Glutamatergic neuron (in vitro differentiated cells): ENCODE measurements at regions not wholly inside any gene's neighbourhood (a gene's known extent, or its start where the extent isn't known, plus 50 kb on each side); places are given as distances from the start of the nearest gene placed in this dataset.

Source experiments
- DNase-seq: peaks from one replicate; pipeline ENCODE4 v3.0.0; 2022
- H3K27ac Mint-ChIP-seq: one replicate; pipeline ENCODE4 v1.8.0; 2020; ENCODE audit warnings: mild to moderate bottlenecking, mixed read lengths, inconsistent platforms; ENCODE audit not compliant: unreplicated experiment
- H3K27me3 Mint-ChIP-seq: one replicate; pipeline ENCODE4 v1.8.0; 2020; ENCODE audit warnings: mild to moderate bottlenecking, moderate library complexity, mixed read lengths, inconsistent platforms; ENCODE audit not compliant: unreplicated experiment
- H3K36me3 Mint-ChIP-seq: one replicate; pipeline ENCODE4 v1.8.0; 2020; ENCODE audit warnings: mild to moderate bottlenecking, mixed read lengths, inconsistent platforms; ENCODE audit not compliant: unreplicated experiment
- H3K4me1 Mint-ChIP-seq: one replicate; pipeline ENCODE4 v1.8.0; 2020; ENCODE audit warnings: mild to moderate bottlenecking, low read depth, mixed read lengths, inconsistent platforms; ENCODE audit not compliant: unreplicated experiment
- H3K4me3 Mint-ChIP-seq: one replicate; pipeline ENCODE4 v1.8.0; 2020; ENCODE audit warnings: mild to moderate bottlenecking, mixed read lengths, inconsistent platforms; ENCODE audit not compliant: unreplicated experiment
- H3K9me3 Mint-ChIP-seq: one replicate; pipeline ENCODE4 v1.8.0; 2020; ENCODE audit warnings: mild to moderate bottlenecking, moderate library complexity, mixed read lengths, inconsistent platforms; ENCODE audit not compliant: unreplicated experiment
- TF ChIP-seq, protein P1 (sequence below): fragments of 200-600 bp; sonication (generic); IDR thresholded peaks from one replicate; pipeline ENCODE4 v1.5.0; 2021; ENCODE audit not compliant: partially characterized antibody, unreplicated experiment

DNA sequence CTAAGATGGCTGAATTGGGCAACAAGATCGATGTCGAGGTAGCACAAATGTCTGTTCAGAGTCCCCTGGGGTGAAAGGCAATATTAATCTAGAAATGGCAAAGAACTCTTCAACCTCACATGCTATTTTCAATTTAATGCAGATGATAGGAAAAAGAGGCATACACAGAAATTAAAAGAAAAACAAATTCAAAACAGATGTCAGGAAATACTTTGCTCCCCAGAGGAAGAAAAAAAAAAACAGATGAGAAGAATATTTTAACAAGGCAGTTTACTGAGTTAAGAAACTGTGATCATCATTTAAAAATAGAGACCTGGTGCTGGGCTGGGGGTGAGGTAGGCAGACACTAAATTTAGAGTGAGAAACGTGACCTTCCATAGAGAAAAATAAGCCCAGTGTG lies 421.9 kb upstream of the ARGLU1 start:
- DNase-seq = no peak
- TF ChIP-seq, protein P1, sequence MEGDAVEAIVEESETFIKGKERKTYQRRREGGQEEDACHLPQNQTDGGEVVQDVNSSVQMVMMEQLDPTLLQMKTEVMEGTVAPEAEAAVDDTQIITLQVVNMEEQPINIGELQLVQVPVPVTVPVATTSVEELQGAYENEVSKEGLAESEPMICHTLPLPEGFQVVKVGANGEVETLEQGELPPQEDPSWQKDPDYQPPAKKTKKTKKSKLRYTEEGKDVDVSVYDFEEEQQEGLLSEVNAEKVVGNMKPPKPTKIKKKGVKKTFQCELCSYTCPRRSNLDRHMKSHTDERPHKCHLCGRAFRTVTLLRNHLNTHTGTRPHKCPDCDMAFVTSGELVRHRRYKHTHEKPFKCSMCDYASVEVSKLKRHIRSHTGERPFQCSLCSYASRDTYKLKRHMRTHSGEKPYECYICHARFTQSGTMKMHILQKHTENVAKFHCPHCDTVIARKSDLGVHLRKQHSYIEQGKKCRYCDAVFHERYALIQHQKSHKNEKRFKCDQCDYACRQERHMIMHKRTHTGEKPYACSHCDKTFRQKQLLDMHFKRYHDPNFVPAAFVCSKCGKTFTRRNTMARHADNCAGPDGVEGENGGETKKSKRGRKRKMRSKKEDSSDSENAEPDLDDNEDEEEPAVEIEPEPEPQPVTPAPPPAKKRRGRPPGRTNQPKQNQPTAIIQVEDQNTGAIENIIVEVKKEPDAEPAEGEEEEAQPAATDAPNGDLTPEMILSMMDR = no peak
- H3K9me3 Mint-ChIP-seq = peaks cover 6% of the 10 kb centered on the region
- no peak overlapping the region for H3K4me3 Mint-ChIP-seq
- no peaks in the 10 kb centered on the region for H3K36me3 Mint-ChIP-seq
- H3K4me1 Mint-ChIP-seq = peaks cover 30% of the 10 kb centered on the region
- H3K27ac Mint-ChIP-seq = no peak overlapping the region
- no peaks in the 10 kb centered on the region for H3K27me3 Mint-ChIP-seq

DNA sequence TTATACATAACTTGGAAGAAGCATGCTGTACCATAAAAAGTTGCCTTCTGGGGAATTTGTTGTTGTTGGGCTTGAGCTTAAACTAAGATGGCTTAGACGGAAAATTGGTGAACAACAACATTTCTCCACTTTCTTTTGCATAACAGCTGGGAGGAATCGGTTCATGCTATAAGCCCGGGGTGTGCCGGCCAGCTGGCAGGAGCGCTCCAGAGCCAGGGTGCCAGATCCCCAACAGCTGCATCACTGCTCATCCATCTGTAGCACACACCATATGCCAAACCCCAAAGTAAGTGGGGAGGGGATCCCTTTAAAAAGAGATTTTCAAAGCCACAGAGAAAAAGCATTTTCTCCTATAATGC lies 419.5 kb upstream of the ARGLU1 start:
- peaks cover 6% of the 10 kb centered on the region for H3K9me3 Mint-ChIP-seq
- no peaks in the 10 kb centered on the region for H3K27me3 Mint-ChIP-seq
- H3K36me3 Mint-ChIP-seq = no peaks in the 10 kb centered on the region
- peak; percentile 33 for DNase-seq
- H3K4me1 Mint-ChIP-seq = peaks cover 30% of the 10 kb centered on the region
- TF ChIP-seq, protein P1 = no peak
- H3K4me3 Mint-ChIP-seq = peak overlapping the region; percentile 76
- peak overlapping the region; percentile 87 for H3K27ac Mint-ChIP-seq

DNA sequence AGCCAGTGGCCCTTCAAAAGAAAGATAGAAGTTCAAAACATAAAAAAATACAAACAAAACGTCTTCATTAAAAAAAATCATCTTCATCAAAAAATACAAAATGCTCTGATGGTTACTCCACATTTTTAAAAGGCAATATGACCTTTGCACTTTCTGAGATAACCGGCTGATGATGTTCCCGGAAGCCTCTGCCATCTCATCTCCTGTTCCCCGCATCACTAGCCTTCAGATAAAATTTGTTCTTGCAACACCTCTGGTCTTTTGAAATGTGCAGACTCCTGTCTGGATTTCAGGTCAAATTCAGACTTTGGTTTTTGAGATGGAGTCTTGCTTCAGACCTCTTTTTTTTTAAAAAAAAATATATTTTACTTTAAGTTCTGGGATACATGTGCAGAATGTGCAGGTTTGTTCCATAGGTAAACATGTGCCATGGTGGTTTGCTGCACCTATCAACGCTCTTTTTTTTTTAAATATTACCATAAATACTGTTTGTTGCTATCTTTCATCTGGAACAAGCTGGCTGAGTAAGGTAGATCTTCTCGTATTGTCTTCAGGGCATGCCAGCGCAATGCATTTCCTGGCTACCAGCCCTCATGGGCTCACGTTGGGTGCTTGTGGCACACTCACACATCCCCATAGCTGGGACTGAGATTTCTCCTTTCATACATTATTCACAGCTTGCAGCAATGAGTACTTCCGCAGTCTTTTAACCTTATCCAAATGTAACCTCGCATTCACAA lies 418.9 kb upstream of the ARGLU1 start:
- H3K9me3 Mint-ChIP-seq = peaks cover 6% of the 10 kb centered on the region
- H3K36me3 Mint-ChIP-seq = no peaks in the 10 kb centered on the region
- H3K4me3 Mint-ChIP-seq = peak overlapping the region; percentile 76
- TF ChIP-seq, protein P1 = no peak
- H3K27ac Mint-ChIP-seq = peak overlapping the region; percentile 87
- no peak for DNase-seq
- H3K4me1 Mint-ChIP-seq = peaks cover 32% of the 10 kb centered on the region
- no peaks in the 10 kb centered on the region for H3K27me3 Mint-ChIP-seq

DNA sequence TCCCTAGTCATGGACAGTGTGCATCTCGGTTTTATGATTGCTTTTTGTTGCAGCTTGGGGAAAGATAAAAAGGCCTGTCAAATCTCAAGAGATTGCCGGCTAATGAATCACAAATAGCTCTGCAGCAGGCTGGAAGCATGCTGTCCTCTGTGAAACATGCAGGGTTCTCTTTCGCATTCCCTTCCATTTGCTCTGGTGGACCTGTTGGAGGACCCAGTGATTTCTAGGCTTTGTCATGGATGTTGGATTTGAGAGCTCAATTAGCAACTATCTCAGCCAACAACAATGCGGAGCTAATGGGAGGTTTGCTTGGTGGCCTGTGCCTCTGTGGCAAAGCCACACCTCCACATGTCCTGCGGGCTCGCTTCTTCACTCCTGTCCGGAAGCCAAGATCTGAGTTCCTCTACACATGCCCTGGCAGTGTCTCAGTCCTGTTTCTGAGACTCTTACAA lies 418.1 kb upstream of the ARGLU1 start:
- H3K27ac Mint-ChIP-seq = peak overlapping the region; percentile 44
- peak; percentile 27 for DNase-seq

DNA sequence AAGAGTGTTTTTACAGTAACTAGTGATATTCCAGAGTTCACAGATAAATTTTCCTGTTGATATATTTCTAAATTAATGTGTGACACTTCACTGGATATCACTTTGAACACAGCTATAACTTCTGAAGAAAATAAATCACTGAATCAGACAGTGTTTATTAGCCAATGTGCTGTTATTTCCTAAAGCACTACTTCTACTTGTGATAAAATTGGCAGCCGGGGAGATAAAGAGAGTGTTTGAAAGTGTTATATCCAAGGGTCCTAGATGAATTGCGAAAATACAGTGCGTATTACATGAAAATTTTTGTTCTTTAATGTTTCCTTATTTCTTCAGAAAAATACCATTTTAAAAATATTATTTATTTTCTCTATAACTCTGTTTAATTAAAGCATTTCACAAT lies 417.5 kb upstream of the ARGLU1 start:
- no peak overlapping the region for H3K4me3 Mint-ChIP-seq
- no peaks in the 10 kb centered on the region for H3K27me3 Mint-ChIP-seq
- TF ChIP-seq, protein P1 = no peak
- peak overlapping the region; percentile 20 for H3K27ac Mint-ChIP-seq
- H3K4me1 Mint-ChIP-seq = peaks cover 35% of the 10 kb centered on the region
- H3K9me3 Mint-ChIP-seq = peaks cover 6% of the 10 kb centered on the region
- DNase-seq = no peak
- H3K36me3 Mint-ChIP-seq = no peaks in the 10 kb centered on the region

More for the DNA sequence above, 418.1 kb upstream of the ARGLU1 start:
- TF ChIP-seq, protein P1 = no peak
- no peaks in the 10 kb centered on the region for H3K36me3 Mint-ChIP-seq
- H3K4me3 Mint-ChIP-seq = peak overlapping the region; percentile 12
- H3K4me1 Mint-ChIP-seq = peaks cover 35% of the 10 kb centered on the region
- peaks cover 6% of the 10 kb centered on the region for H3K9me3 Mint-ChIP-seq
- no peaks in the 10 kb centered on the region for H3K27me3 Mint-ChIP-seq
